ENCODE measurements at regions not wholly inside any gene's neighbourhood (a gene's known extent, or its start where the extent isn't known, plus 50 kb on each side); places are given as distances from the start of the nearest gene placed in this dataset.
"Not testable (repeated sequence)": the region's sequence is repeated elsewhere in the genome, so short reads cannot be mapped to it uniquely, and the experiment has no call there.

- TF ChIP-seq, protein P1, sequence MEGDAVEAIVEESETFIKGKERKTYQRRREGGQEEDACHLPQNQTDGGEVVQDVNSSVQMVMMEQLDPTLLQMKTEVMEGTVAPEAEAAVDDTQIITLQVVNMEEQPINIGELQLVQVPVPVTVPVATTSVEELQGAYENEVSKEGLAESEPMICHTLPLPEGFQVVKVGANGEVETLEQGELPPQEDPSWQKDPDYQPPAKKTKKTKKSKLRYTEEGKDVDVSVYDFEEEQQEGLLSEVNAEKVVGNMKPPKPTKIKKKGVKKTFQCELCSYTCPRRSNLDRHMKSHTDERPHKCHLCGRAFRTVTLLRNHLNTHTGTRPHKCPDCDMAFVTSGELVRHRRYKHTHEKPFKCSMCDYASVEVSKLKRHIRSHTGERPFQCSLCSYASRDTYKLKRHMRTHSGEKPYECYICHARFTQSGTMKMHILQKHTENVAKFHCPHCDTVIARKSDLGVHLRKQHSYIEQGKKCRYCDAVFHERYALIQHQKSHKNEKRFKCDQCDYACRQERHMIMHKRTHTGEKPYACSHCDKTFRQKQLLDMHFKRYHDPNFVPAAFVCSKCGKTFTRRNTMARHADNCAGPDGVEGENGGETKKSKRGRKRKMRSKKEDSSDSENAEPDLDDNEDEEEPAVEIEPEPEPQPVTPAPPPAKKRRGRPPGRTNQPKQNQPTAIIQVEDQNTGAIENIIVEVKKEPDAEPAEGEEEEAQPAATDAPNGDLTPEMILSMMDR (IDR thresholded peaks at IDR 0.05): not testable (repeated sequence)
- not testable (repeated sequence) for TF ChIP-seq POLR2A, POLR2AphosphoS5 (IDR thresholded peaks at IDR 0.05)
Measured at GRCh38 chr2:107146645-107147044, 260.7 kb upstream of the ST6GAL2 start.
